Chondrocyte (in vitro differentiated cells): ENCODE measurements at regions not wholly inside any gene's neighbourhood (a gene's known extent, or its start where the extent isn't known, plus 50 kb on each side); places are given as distances from the start of the nearest gene placed in this dataset.

Experiments
- DNase-seq: peaks from one replicate; pipeline ENCODE4 v3.0.0; 2021; ENCODE audit warnings: mixed read lengths, low spot score
- H3K27ac Mint-ChIP-seq: one replicate; pipeline ENCODE4 v1.8.0; 2021; ENCODE audit warnings: mild to moderate bottlenecking, moderate library complexity, mixed read lengths; ENCODE audit not compliant: unreplicated experiment
- H3K27me3 Mint-ChIP-seq: 2 replicates; pipeline ENCODE4 v1.8.0; 2021; ENCODE audit warnings: low read depth, mixed read lengths
- H3K36me3 Mint-ChIP-seq: 2 replicates; pipeline ENCODE4 v1.8.0; 2021; ENCODE audit warnings: low read depth, mixed read lengths
- H3K4me1 Mint-ChIP-seq: 2 replicates; pipeline ENCODE4 v1.8.0; 2021; ENCODE audit warnings: low read depth, mild to moderate bottlenecking, mixed read lengths
- H3K4me3 Mint-ChIP-seq: one replicate; pipeline ENCODE4 v1.8.0; 2021; ENCODE audit warnings: mild to moderate bottlenecking, moderate library complexity, mixed read lengths; ENCODE audit not compliant: unreplicated experiment
- H3K9me3 Mint-ChIP-seq: 2 replicates; pipeline ENCODE4 v1.8.0; 2021; ENCODE audit warnings: low read depth, mixed read lengths
- TF ChIP-seq, protein P1 (sequence below): fragments of 200-600 bp; sonication (generic); IDR thresholded peaks from 2 replicates; pipeline ENCODE4 v1.5.0; 2021; ENCODE audit warnings: antibody characterized with exemption, mild to moderate bottlenecking, moderate library complexity

- Mint-ChIP-seq H3K4me3 (no peak overlapping the region), H3K27ac (no peak overlapping the region)
These were observed 292.3 kb upstream of the PITRM1 start for GRCh38 chr10:3464760-3465405.

GRCh38 chr10:3460420-3461128, 288.0 kb upstream of the PITRM1 start:
- H3K36me3 Mint-ChIP-seq, result peaks cover 3% of the 10 kb centered on the region
- peaks cover 4% of the 10 kb centered on the region for H3K9me3 Mint-ChIP-seq
- DNase-seq, result no peak
- no peak overlapping the region for H3K4me3 Mint-ChIP-seq
- H3K4me1 Mint-ChIP-seq, result peaks cover 23% of the 10 kb centered on the region
- TF ChIP-seq, protein P1, sequence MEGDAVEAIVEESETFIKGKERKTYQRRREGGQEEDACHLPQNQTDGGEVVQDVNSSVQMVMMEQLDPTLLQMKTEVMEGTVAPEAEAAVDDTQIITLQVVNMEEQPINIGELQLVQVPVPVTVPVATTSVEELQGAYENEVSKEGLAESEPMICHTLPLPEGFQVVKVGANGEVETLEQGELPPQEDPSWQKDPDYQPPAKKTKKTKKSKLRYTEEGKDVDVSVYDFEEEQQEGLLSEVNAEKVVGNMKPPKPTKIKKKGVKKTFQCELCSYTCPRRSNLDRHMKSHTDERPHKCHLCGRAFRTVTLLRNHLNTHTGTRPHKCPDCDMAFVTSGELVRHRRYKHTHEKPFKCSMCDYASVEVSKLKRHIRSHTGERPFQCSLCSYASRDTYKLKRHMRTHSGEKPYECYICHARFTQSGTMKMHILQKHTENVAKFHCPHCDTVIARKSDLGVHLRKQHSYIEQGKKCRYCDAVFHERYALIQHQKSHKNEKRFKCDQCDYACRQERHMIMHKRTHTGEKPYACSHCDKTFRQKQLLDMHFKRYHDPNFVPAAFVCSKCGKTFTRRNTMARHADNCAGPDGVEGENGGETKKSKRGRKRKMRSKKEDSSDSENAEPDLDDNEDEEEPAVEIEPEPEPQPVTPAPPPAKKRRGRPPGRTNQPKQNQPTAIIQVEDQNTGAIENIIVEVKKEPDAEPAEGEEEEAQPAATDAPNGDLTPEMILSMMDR, result no peak
- H3K27me3 Mint-ChIP-seq, result no peaks in the 10 kb centered on the region
- no peak overlapping the region for H3K27ac Mint-ChIP-seq

More at GRCh38 chr10:3464760-3465405, 292.3 kb upstream of the PITRM1 start:
- TF ChIP-seq, protein P1, result no peak
- no peaks in the 10 kb centered on the region for H3K27me3 Mint-ChIP-seq
- peaks cover 3% of the 10 kb centered on the region for H3K36me3 Mint-ChIP-seq
- H3K4me1 Mint-ChIP-seq, result peaks cover 43% of the 10 kb centered on the region
- DNase-seq, result no peak
- peaks cover 4% of the 10 kb centered on the region for H3K9me3 Mint-ChIP-seq

DNA sequence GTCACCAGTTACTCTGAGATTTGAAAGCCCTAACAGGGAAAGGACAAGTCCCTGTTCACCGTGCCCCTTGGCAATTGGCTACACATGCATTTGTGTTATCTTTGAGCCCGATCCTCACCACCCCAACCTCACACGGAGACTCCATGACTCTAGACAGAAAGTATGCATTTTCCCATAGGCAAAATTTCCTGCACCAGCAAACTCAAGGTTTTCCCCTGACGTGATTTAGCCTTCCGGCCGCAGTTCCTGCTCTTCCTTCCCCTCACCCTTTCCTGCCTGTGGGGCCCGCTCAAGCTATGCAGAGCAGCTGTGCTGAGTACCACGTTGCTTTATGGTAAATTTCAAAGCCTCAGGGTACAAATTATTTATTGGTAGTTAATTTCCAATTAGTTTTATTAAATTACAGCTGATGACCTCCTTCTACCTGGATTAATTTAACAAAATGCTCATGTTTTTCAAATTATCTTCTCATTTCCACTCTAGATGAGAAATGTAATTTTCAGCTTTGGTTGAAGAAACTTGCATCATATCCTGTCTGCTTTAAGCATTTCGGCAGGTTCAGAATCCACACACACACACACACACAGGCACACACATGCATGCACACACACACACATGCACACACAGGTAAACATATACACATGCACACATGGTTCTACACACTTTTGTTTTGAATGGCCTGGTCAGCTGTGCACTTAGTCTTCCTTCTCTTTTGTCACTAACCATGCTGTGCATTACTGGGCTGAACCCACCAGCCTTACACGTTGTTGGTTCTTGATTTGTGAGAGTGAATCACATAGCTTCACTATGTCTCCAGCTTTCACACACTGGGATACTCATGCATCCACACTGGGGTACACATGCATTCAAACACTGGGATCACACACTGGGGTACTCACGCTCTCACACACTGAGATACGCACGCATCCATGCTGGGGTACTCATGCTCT, 283.1 kb upstream of the PITRM1 start:
- H3K4me3 Mint-ChIP-seq, result peak overlapping the region; percentile 13
- TF ChIP-seq, protein P1, result peak; percentile 55
- no peaks in the 10 kb centered on the region for H3K9me3 Mint-ChIP-seq
- peak overlapping the region; percentile 88 for H3K27ac Mint-ChIP-seq
- no peaks in the 10 kb centered on the region for H3K27me3 Mint-ChIP-seq
- DNase-seq, result no peak
- H3K36me3 Mint-ChIP-seq, result no peaks in the 10 kb centered on the region
- H3K4me1 Mint-ChIP-seq, result peaks cover 56% of the 10 kb centered on the region

- H3K9me3 Mint-ChIP-seq, result peaks cover 4% of the 10 kb centered on the region
- no peak for DNase-seq
- TF ChIP-seq, protein P1, result peak; percentile 31
- H3K4me1 Mint-ChIP-seq, result peaks cover 57% of the 10 kb centered on the region
- H3K36me3 Mint-ChIP-seq, result no peaks in the 10 kb centered on the region
- peak overlapping the region; percentile 96 for H3K27ac Mint-ChIP-seq
- no peaks in the 10 kb centered on the region for H3K27me3 Mint-ChIP-seq
- H3K4me3 Mint-ChIP-seq, result peak overlapping the region; percentile 44
These were observed 280.2 kb upstream of the PITRM1 start for GRCh38 chr10:3452683-3453361.
